22Rv1 (cell line): ENCODE measurements at regions not wholly inside any gene's neighbourhood (a gene's known extent, or its start where the extent isn't known, plus 50 kb on each side); places are given as distances from the start of the nearest gene placed in this dataset.

ENCODE experiments used
- H3K27ac ChIP-seq: fragments of 450-650 bp; 2 replicates; pipeline ENCODE4 v1.5.1; 2017
- CTCF ChIP-seq: fragments of 450-650 bp; IDR thresholded peaks from 2 replicates; pipeline ENCODE4 v1.5.1; 2017; ENCODE audit warnings: mild to moderate bottlenecking
- ZFX ChIP-seq: fragments of 450-650 bp; IDR thresholded peaks from 2 replicates; pipeline ENCODE4 v1.6.1; 2017; ENCODE audit warnings: antibody characterized with exemption, borderline replicate concordance

GRCh38 chr7:46759711-46760480 lies 822.0 kb downstream of the TNS3 start:
- no peak overlapping the region for H3K27ac ChIP-seq

GRCh38 chr7:46756996-46757395 lies 824.9 kb downstream of the TNS3 start:
- no peak for TF ChIP-seq CTCF
- no peak for TF ChIP-seq ZFX
- no peak overlapping the region for H3K27ac ChIP-seq

More at GRCh38 chr7:46759711-46760480, 822.0 kb downstream of the TNS3 start:
- TF ChIP-seq ZFX (no peak), CTCF (no peak)

DNA sequence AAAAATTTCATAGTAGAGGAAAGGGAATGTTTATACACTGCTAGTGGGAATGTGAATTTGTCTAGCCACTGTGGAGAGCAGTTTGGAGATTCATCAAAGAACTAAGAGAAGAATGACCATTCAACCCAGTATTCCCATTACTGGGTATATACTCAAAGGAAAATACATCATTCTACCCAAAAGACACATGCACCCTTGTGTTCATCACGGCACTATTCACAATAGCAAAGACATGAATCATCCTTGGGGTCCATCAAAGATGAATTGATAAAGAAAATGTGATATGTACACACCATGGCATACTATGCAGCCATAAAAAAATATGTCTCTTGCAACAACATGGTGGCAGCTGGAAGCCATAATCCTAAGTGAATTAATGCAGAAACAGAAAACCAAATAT lies 825.7 kb downstream of the TNS3 start:
- TF ChIP-seq CTCF (no peak), ZFX (no peak)
- H3K27ac ChIP-seq: no peak overlapping the region

DNA sequence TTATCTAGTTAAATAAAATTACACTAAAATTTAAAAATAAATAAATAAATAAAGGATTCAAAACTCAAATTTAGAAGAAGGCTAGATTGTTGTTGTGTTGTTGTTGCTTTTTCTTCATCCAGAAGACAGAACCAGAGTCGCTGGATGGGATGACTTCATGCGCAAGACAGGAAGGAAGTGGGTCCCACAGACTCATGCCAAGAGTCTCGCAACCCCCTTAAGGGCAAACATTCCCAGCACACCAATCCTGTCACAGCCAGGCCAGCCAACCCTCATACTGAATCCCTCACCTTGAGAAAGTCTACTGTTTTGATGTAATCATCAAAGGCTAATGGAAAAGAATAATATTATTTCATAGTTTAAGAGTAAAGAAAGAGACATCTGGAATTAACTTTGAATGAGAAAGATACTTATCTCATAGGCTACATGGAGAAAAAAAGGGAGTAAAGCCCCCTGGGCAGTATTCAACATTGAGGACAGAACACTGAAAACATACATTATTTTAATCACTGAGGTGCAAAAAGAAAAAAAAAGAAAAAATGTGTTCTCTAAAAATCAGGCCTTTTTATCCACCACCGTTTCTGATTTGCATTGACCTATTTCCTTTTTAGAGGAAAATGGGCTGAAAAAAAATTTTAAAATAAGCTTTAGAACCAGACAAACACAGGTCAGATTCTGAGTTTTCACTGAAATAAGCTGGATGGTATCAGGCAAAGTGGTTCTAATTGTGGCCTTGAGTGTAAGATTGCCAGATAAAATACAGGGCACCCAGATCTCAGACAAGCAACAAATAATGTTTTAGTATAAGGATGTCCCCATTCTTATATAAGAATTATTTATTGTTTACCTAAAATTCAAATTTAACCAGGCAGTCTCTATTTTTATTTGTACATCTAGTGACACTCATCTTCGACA lies 826.5 kb downstream of the TNS3 start:
- H3K27ac ChIP-seq: no peak overlapping the region
- TF ChIP-seq CTCF (no peak), ZFX (no peak)

GRCh38 chr7:46754140-46754720 lies 827.7 kb downstream of the TNS3 start:
- TF ChIP-seq CTCF (no peak), ZFX (no peak)
- no peak overlapping the region for H3K27ac ChIP-seq

DNA sequence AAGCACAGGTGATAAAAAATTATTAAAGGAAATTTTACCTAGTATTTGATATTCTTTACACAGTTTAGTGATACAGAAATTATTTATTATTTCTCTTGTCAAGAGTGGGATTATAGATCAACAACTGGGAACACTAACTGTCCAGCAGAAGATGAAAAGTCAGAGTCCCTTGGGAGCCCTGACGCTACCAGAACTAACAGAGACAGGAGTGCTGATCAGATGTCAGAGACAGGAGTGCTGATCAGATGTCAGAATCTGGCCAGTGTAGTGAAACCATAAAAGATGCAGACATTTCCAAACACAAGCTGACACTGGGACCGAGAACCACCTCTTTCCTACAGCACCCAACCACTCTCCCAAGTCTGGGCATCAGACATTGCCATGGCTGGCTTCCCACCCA lies 828.2 kb downstream of the TNS3 start:
- no peak overlapping the region for H3K27ac ChIP-seq

More for the DNA sequence above, 828.2 kb downstream of the TNS3 start:
- TF ChIP-seq CTCF: no peak
